ENCODE measurements at regions not wholly inside any gene's neighbourhood (a gene's known extent, or its start where the extent isn't known, plus 50 kb on each side); places are given as distances from the start of the nearest gene placed in this dataset.
"Not testable (repeated sequence)": the region's sequence is repeated elsewhere in the genome, so short reads cannot be mapped to it uniquely, and the experiment has no call there.

- DNase-seq (ENCODE audit: insufficient read length, low spot score) (no peak), FAIRE-seq (no peak)
These were observed 1058.3 kb upstream of the SLIT2 start for GRCh38 chr4:19193274-19193981.

GRCh38 chr4:19191979-19192650, 1059.6 kb upstream of the SLIT2 start:
- no peak for DNase-seq (ENCODE audit: insufficient read length, low spot score)
- no peak for FAIRE-seq

GRCh38 chr4:19187691-19188090, 1064.0 kb upstream of the SLIT2 start:
- no peak for FAIRE-seq
- no peak for DNase-seq (ENCODE audit: insufficient read length, low spot score)

GRCh38 chr4:19187096-19187495, 1064.6 kb upstream of the SLIT2 start:
- FAIRE-seq (no peak), DNase-seq (ENCODE audit: insufficient read length, low spot score) (no peak)

GRCh38 chr4:19181631-19182030, 1070.1 kb upstream of the SLIT2 start:
- not testable (repeated sequence) for DNase-seq (ENCODE audit: insufficient read length, low spot score); FAIRE-seq

- DNase-seq (ENCODE audit: insufficient read length, low spot score) (no peak), FAIRE-seq (no peak)
These were observed 1072.9 kb upstream of the SLIT2 start for GRCh38 chr4:19178835-19179234.

- FAIRE-seq: no peak
These were observed 1074.1 kb upstream of the SLIT2 start for GRCh38 chr4:19177616-19178015.

GRCh38 chr4:19171832-19172231, 1079.9 kb upstream of the SLIT2 start:
- no peak for FAIRE-seq
- no peak for DNase-seq (ENCODE audit: insufficient read length, low spot score)

More at GRCh38 chr4:19177616-19178015, 1074.1 kb upstream of the SLIT2 start:
- DNase-seq (ENCODE audit: insufficient read length, low spot score): no peak

- no peak for DNase-seq (ENCODE audit: insufficient read length, low spot score)
- no peak for FAIRE-seq
These were observed 1084.4 kb upstream of the SLIT2 start for GRCh38 chr4:19167311-19167710.

GRCh38 chr4:19164334-19164733, 1087.4 kb upstream of the SLIT2 start:
- DNase-seq (ENCODE audit: insufficient read length, low spot score) (no peak), FAIRE-seq (no peak)

- no peak for DNase-seq (ENCODE audit: insufficient read length, low spot score)
- no peak for FAIRE-seq
These were observed 1091.8 kb upstream of the SLIT2 start for GRCh38 chr4:19159874-19160273.

GRCh38 chr4:19158107-19158809, 1093.4 kb upstream of the SLIT2 start:
- no peak for FAIRE-seq
- no peak for DNase-seq (ENCODE audit: insufficient read length, low spot score)

- DNase-seq (ENCODE audit: insufficient read length, low spot score) (no peak), FAIRE-seq (no peak)
These were observed 1094.9 kb upstream of the SLIT2 start for GRCh38 chr4:19156786-19157185.

GRCh38 chr4:19155568-19155967, 1096.1 kb upstream of the SLIT2 start:
- no peak for DNase-seq (ENCODE audit: insufficient read length, low spot score)
- no peak for FAIRE-seq

GRCh38 chr4:19154267-19154666, 1097.4 kb upstream of the SLIT2 start:
- not testable (repeated sequence) for DNase-seq (ENCODE audit: insufficient read length, low spot score); FAIRE-seq

GRCh38 chr4:19152264-19152663, 1099.4 kb upstream of the SLIT2 start:
- FAIRE-seq (no peak), DNase-seq (ENCODE audit: insufficient read length, low spot score) (no peak)

- no peak for FAIRE-seq
- DNase-seq (ENCODE audit: insufficient read length, low spot score): no peak
These were observed 1100.0 kb upstream of the SLIT2 start for GRCh38 chr4:19151684-19152083.

- DNase-seq (ENCODE audit: insufficient read length, low spot score): no peak
- no peak for FAIRE-seq
These were observed 1105.7 kb upstream of the SLIT2 start for GRCh38 chr4:19146038-19146437.

GRCh38 chr4:19135895-19136633, 1114.5 kb upstream of the LCORL start:
- no peak for DNase-seq (ENCODE audit: insufficient read length, low spot score)
- FAIRE-seq: no peak

- DNase-seq (ENCODE audit: insufficient read length, low spot score) (no peak), FAIRE-seq (no peak)
These were observed 1113.1 kb upstream of the LCORL start for GRCh38 chr4:19134685-19135084.

GRCh38 chr4:19133315-19133714, 1111.8 kb upstream of the LCORL start:
- DNase-seq (ENCODE audit: insufficient read length, low spot score): no peak
- FAIRE-seq: no peak
